Adrenal gland (tissue), 9 donors: ENCODE measurements at regions not wholly inside any gene's neighbourhood (a gene's known extent, or its start where the extent isn't known, plus 50 kb on each side); places are given as distances from the start of the nearest gene placed in this dataset.

Source experiments
- DNase-seq, 7 donors: peaks; one replicate each; pipeline ENCODE4 v3.0.0-alpha.2; 2019 to 2020
- H3K27ac ChIP-seq, 5 donors: fragments of 200-600 bp; sonication (generic) in 4 of 5; 1 replicate in 3 of 5; 2 replicates in 2 of 5; pipeline versions ENCODE4 v1.5.1 to v1.8.0; 2016 to 2020; ENCODE audit warnings: mild to moderate bottlenecking in 1 of 5
- H3K27me3 ChIP-seq: fragments of 200-600 bp; 2 replicates; pipeline ENCODE4 v1.8.0; 2021
- H3K36me3 ChIP-seq, 2 donors: fragments of 200-600 bp; replicated peaks in 1 of 2; 1 replicate in 1 of 2; 2 replicates in 1 of 2; pipeline versions ENCODE4 v1.5.1 to v1.8.0; 2018 to 2022
- H3K4me1 ChIP-seq, 2 donors: fragments of 200-600 bp; replicated peaks in 1 of 2; 1 replicate in 1 of 2; 2 replicates in 1 of 2; pipeline versions ENCODE4 v1.5.1 to v1.8.0; 2018 to 2021
- H3K4me3 ChIP-seq, 4 donors: fragments of 200-600 bp; sonication (generic) in 3 of 4; one replicate each; pipeline ENCODE4 v1.5.1; 2016 to 2018
- H3K9me3 ChIP-seq, 3 donors: fragments of 200-600 bp; sonication (generic) in 1 of 3; replicated peaks in 1 of 3; 1 replicate in 2 of 3; 2 replicates in 1 of 3; pipeline versions ENCODE4 v1.5.1 to v1.8.0; 2016 to 2021
- CTCF ChIP-seq, 6 experiments: fragments of 450-650 bp in 4 of 6; fragments of 200-600 bp in 2 of 6; sonication (generic) in 1 of 6; IDR thresholded peaks; 1 replicate in 5 of 6; 2 replicates in 1 of 6; pipeline versions ENCODE4 v1.5.1 to v1.8.0; 2016 to 2021; ENCODE audit warnings: antibody characterized with exemption in 6 of 6, mild to moderate bottlenecking in 2 of 6, moderate library complexity in 1 of 6
- POLR2A ChIP-seq, 2 donors: fragments of 450-650 bp; IDR thresholded peaks; one replicate each; pipeline ENCODE4 v1.6.1; 2017; ENCODE audit warnings: antibody characterized with exemption in 2 of 2, mild to moderate bottlenecking in 2 of 2, moderate library complexity in 1 of 2
- WGBS, 4 donors: extraction: QIAGEN DNeasy Blood & Tissue Kit in 2 of 4; methylation state at CpG; one replicate each; pipeline versions ENCODE4 v1.1.5 to v1.1.7; 2013 to 2017; 5-methylcytosine and 5-hydroxymethylcytosine counted together
- intact Hi-C, 2 donors: fragments of 100-400 bp; cut with DNase I; formaldehyde crosslinking; loops; one replicate each; pipeline versions ENCODE4 v1.14.1 to v1.15.0; 2022 to 2023
- donor health status: healthy with polysubstance abuse.
- donor health status: Bipolar disorder and iron deficiency.
- donor health status: DM: yes; HTN: yes; CAD: no.
- donor health status: DM: no; HTN: no; CAD: no.
- donor health status: DM: no; HTN: no; CAD: no.

GRCh38 chr5:21181609-21182125 lies 1193.7 kb upstream of the CDH18 start:
- H3K27me3 ChIP-seq: no peaks in the 10 kb centered on the region
- no peak overlapping the region for H3K27ac ChIP-seq
- no peaks in the 10 kb centered on the region for H3K36me3 ChIP-seq
- no peaks in the 10 kb centered on the region for H3K4me1 ChIP-seq
- intact Hi-C loops: no loop called here
- TF ChIP-seq POLR2A (IDR thresholded peaks at IDR 0.05) (no peak), CTCF (IDR thresholded peaks at IDR 0.05) (no peak)
- no peak for DNase-seq
- 56 to 80% (median 61%) methylated on average over 3 of the region's 3 CpGs for WGBS, 4 donors
- H3K4me3 ChIP-seq: no peak overlapping the region
- no peaks in the 10 kb centered on the region for H3K9me3 ChIP-seq

- Histone ChIP-seq H3K27ac (no peak overlapping the region), H3K27me3 (no peaks in the 10 kb centered on the region), H3K4me1 (no peaks in the 10 kb centered on the region), H3K9me3 (no peaks in the 10 kb centered on the region), H3K36me3 (no peaks in the 10 kb centered on the region), H3K4me3 (no peak overlapping the region)
- 75 to 86% (median 86%) methylated on average over 2 of the region's 2 CpGs for WGBS, 4 donors
- TF ChIP-seq POLR2A (IDR thresholded peaks at IDR 0.05) (no peak), CTCF (IDR thresholded peaks at IDR 0.05) (no peak)
- no peak for DNase-seq
- intact Hi-C loops: no loop called here
Measured at GRCh38 chr5:21173526-21173925, 1185.5 kb upstream of the CDH18 start.

GRCh38 chr5:21173036-21173435 lies 1185.0 kb upstream of the CDH18 start:
- no peaks in the 10 kb centered on the region for H3K9me3 ChIP-seq
- WGBS, 4 donors: 50 to 69% (median 56%) methylated on average over 2 of the region's 2 CpGs
- H3K36me3 ChIP-seq: no peaks in the 10 kb centered on the region
- H3K4me1 ChIP-seq: no peaks in the 10 kb centered on the region
- DNase-seq: no peak
- no peak overlapping the region for H3K27ac ChIP-seq
- H3K4me3 ChIP-seq: no peak overlapping the region
- TF ChIP-seq POLR2A (IDR thresholded peaks at IDR 0.05): no peak
- TF ChIP-seq CTCF (IDR thresholded peaks at IDR 0.05): no peak
- intact Hi-C loops: no loop called here
- H3K27me3 ChIP-seq: no peaks in the 10 kb centered on the region

- no peaks in the 10 kb centered on the region for H3K36me3 ChIP-seq
- intact Hi-C loops: no loop called here
- H3K27me3 ChIP-seq: no peaks in the 10 kb centered on the region
- TF ChIP-seq CTCF (IDR thresholded peaks at IDR 0.05) (no peak), POLR2A (IDR thresholded peaks at IDR 0.05) (no peak)
- H3K9me3 ChIP-seq: no peaks in the 10 kb centered on the region
- H3K4me3 ChIP-seq: no peak overlapping the region
- DNase-seq: no peak
- H3K4me1 ChIP-seq: no peaks in the 10 kb centered on the region
- H3K27ac ChIP-seq: no peak overlapping the region
Measured at GRCh38 chr5:21171038-21171437, 1183.0 kb upstream of the CDH18 start.
